IMR-90 (cell line): ENCODE measurements at regions not wholly inside any gene's neighbourhood (a gene's known extent, or its start where the extent isn't known, plus 50 kb on each side); places are given as distances from the start of the nearest gene placed in this dataset.

ENCODE experiments used
- ATAC-seq: fragments of 200-7000 bp; cut with Tn5 transposase; 2 replicates; pipeline ENCODE4 v1.9.1; 2020; ENCODE audit warnings: low read depth, mild to moderate bottlenecking, moderate library complexity
- BruUV-seq: library from RNA; stranded (reverse); fragments of 400-500 nt; replicated peaks from 2 replicates; lab custom pipeline; 2021; lab: Mats Ljungman, UMichigan
- CTCF ChIA-PET: fragments of 300-600 bp; formaldehyde crosslinking; extraction: SDS; loops from one replicate; lab custom pipeline; 2021; ENCODE audit warnings: antibody characterized with exemption; lab: Yijun Ruan, JAX
- POLR2A ChIA-PET: fragments of 300-600 bp; sonication (Branson Sonifier 250); formaldehyde crosslinking; loops from one replicate; lab custom pipeline; 2022; ENCODE audit warnings: antibody characterized with exemption; ENCODE audit not compliant: unreplicated experiment; lab: Charles Lee
- DNase-seq: peaks from one replicate; pipeline ENCODE4 v3.0.0; 2013
- H2AFZ ChIP-seq: replicated peaks from 2 replicates; pipeline ENCODE3; 2013; ENCODE audit warnings: low read length, mild to moderate bottlenecking; ENCODE audit not compliant: poor library complexity
- H2AK5ac ChIP-seq: 2 replicates; pipeline ENCODE4 v1.6.1; 2013; ENCODE audit warnings: low read depth, low read length, inconsistent platforms
- H2AK9ac ChIP-seq: replicated peaks from 2 replicates; pipeline ENCODE3; 2013; ENCODE audit warnings: mild to moderate bottlenecking, low read depth, low read length, moderate library complexity; ENCODE audit not compliant: poor library complexity
- H2BK120ac ChIP-seq: 2 replicates; pipeline ENCODE4 v1.6.1; 2013; ENCODE audit warnings: low read depth, low read length, inconsistent platforms
- H2BK15ac ChIP-seq: 3 replicates; pipeline ENCODE4 v1.6.1; 2013; ENCODE audit warnings: low read depth, low read length, inconsistent platforms
- H2BK20ac ChIP-seq: 2 replicates; pipeline ENCODE4 v1.6.1; 2013; ENCODE audit warnings: low read depth, mild to moderate bottlenecking, inconsistent platforms, low read length, moderate library complexity
- H2BK5ac ChIP-seq: 2 replicates; pipeline ENCODE4 v1.6.1; 2013; ENCODE audit warnings: mild to moderate bottlenecking, low read depth, low read length, inconsistent platforms; ENCODE audit not compliant: poor library complexity, severe bottlenecking
- H3K14ac ChIP-seq: replicated peaks from 2 replicates; pipeline ENCODE4 v1.6.1; 2013; ENCODE audit warnings: low read depth, low read length, inconsistent platforms
- H3K18ac ChIP-seq: 2 replicates; pipeline ENCODE4 v1.6.1; 2013; ENCODE audit warnings: low read depth, low read length, control low read depth
- H3K23ac ChIP-seq: 2 replicates; pipeline ENCODE4 v1.6.1; 2013; ENCODE audit warnings: low read depth, low read length, inconsistent platforms
- H3K27ac ChIP-seq: 2 replicates; pipeline ENCODE4 v1.5.1; 2013; ENCODE audit warnings: mild to moderate bottlenecking, control low read depth, low read length; ENCODE audit not compliant: insufficient read depth
- H3K27me3 ChIP-seq: 2 replicates; pipeline ENCODE4 v1.6.1; 2013; ENCODE audit warnings: low read length; ENCODE audit not compliant: control insufficient read depth, insufficient read depth
- H3K36me3 ChIP-seq: 2 replicates; pipeline ENCODE4 v1.6.1; 2013; ENCODE audit warnings: low read length, mixed read lengths; ENCODE audit not compliant: control insufficient read depth, insufficient read depth
- H3K4ac ChIP-seq: 2 replicates; pipeline ENCODE4 v1.6.1; 2013; ENCODE audit warnings: low read depth, low read length, inconsistent platforms
- H3K4me1 ChIP-seq: 2 replicates; pipeline ENCODE4 v1.6.1; 2013; ENCODE audit warnings: low read length, mixed read lengths; ENCODE audit not compliant: control insufficient read depth, insufficient read depth
- H3K4me2 ChIP-seq: 2 replicates; pipeline ENCODE4 v1.6.1; 2013; ENCODE audit warnings: low read depth, mild to moderate bottlenecking, control low read depth, low read length, moderate library complexity
- H3K4me3 ChIP-seq: 2 replicates; pipeline ENCODE4 v1.5.1; 2013; ENCODE audit warnings: low read depth, mild to moderate bottlenecking, control low read depth, low read length, moderate library complexity; ENCODE audit not compliant: insufficient read depth
- H3K56ac ChIP-seq: 2 replicates; pipeline ENCODE4 v1.6.1; 2013; ENCODE audit warnings: low read length, inconsistent platforms; ENCODE audit not compliant: insufficient read depth; ENCODE audit errors: extremely low read depth
- H3K79me1 ChIP-seq, 2 experiments: 2 replicates each; pipeline ENCODE4 v1.6.1; 2013; ENCODE audit warnings: low read length in 2 of 2, inconsistent platforms in 1 of 2, low read depth in 1 of 2
- H3K9ac ChIP-seq: 2 replicates; pipeline ENCODE4 v1.6.1; 2013; ENCODE audit warnings: low read depth, low read length, control low read depth
- H3K9me1 ChIP-seq: 2 replicates; pipeline ENCODE4 v1.6.1; 2013; ENCODE audit warnings: low read length, inconsistent platforms; ENCODE audit not compliant: insufficient read depth
- H3K9me3 ChIP-seq: 2 replicates; pipeline ENCODE4 v1.6.1; 2013; ENCODE audit warnings: low read length; ENCODE audit not compliant: control insufficient read depth, insufficient read depth
- H4K20me1 ChIP-seq: 2 replicates; pipeline ENCODE4 v1.6.1; 2013; ENCODE audit warnings: low read length, inconsistent platforms; ENCODE audit not compliant: insufficient read depth
- H4K5ac ChIP-seq: 2 replicates; pipeline ENCODE4 v1.6.1; 2013; ENCODE audit warnings: mild to moderate bottlenecking, low read depth, low read length, control low read depth
- H4K8ac ChIP-seq, 2 experiments: 2 replicates each; pipeline ENCODE4 v1.6.1; 2013; ENCODE audit warnings: low read depth in 2 of 2, low read length in 2 of 2, control low read depth in 1 of 2, inconsistent platforms in 1 of 2
- H4K91ac ChIP-seq: 2 replicates; pipeline ENCODE4 v1.6.1; 2013; ENCODE audit warnings: low read depth, low read length, inconsistent platforms; ENCODE audit not compliant: insufficient read depth
- BHLHE40 ChIP-seq: fragments of 150-350 bp; IDR thresholded peaks from 2 replicates; pipeline ENCODE4 v1.6.1; 2016; ENCODE audit warnings: mild to moderate bottlenecking, low read depth, low read length
- CEBPB ChIP-seq: IDR thresholded peaks from 2 replicates; pipeline ENCODE4 v1.6.1; 2012; ENCODE audit warnings: low read depth, low read length, improper control_type of control experiment
- CHD1 ChIP-seq: IDR thresholded peaks from 2 replicates; pipeline ENCODE4 v1.6.1; 2012; ENCODE audit warnings: low read depth, low read length, improper control_type of control experiment
- FOS ChIP-seq: fragments of 150-350 bp; IDR thresholded peaks from 2 replicates; pipeline ENCODE4 v1.6.1; 2016; ENCODE audit warnings: low read depth, low read length
- MAFK ChIP-seq: IDR thresholded peaks from 2 replicates; pipeline ENCODE4 v1.6.1; 2012; ENCODE audit warnings: low read depth, low read length, improper control_type of control experiment
- MAZ ChIP-seq: IDR thresholded peaks from 2 replicates; pipeline ENCODE4 v1.6.1; 2012; ENCODE audit warnings: low read depth, mild to moderate bottlenecking, low read length, improper control_type of control experiment, moderate library complexity, borderline replicate concordance
- MXI1 ChIP-seq: IDR thresholded peaks from 2 replicates; pipeline ENCODE4 v1.6.1; 2012; ENCODE audit warnings: low read depth, mild to moderate bottlenecking, low read length, moderate library complexity, borderline replicate concordance
- NFE2L2 ChIP-seq: fragments of 150-350 bp; IDR thresholded peaks from 2 replicates; pipeline ENCODE4 v1.6.1; 2016; ENCODE audit warnings: low read depth, mild to moderate bottlenecking, low read length
- POLR2A ChIP-seq: IDR thresholded peaks from 2 replicates; pipeline ENCODE4 v1.6.1; 2012; ENCODE audit warnings: mild to moderate bottlenecking, low read depth, low read length
- RAD21 ChIP-seq: IDR thresholded peaks from 2 replicates; pipeline ENCODE4 v1.6.1; 2012; ENCODE audit warnings: low read length, improper control_type of control experiment
- RCOR1 ChIP-seq: IDR thresholded peaks from 2 replicates; pipeline ENCODE4 v1.6.1; 2012; ENCODE audit warnings: mild to moderate bottlenecking, low read length, improper control_type of control experiment; ENCODE audit not compliant: insufficient replicate concordance
- RFX5 ChIP-seq: IDR thresholded peaks from 2 replicates; pipeline ENCODE4 v1.8.0; 2012; ENCODE audit warnings: low read depth, mild to moderate bottlenecking, low read length, moderate library complexity
- SMC3 ChIP-seq: fragments of 150-350 bp; IDR thresholded peaks from 2 replicates; pipeline ENCODE4 v1.6.1; 2016; ENCODE audit warnings: low read depth, mild to moderate bottlenecking, antibody characterized with exemption, low read length, moderate library complexity
- WGBS, 2 experiments: methylation state at CpG; one replicate each; pipeline versions ENCODE4 v1.1.5 to v1.1.7; 2013; ENCODE audit warnings: missing lambda C conversion rate in 2 of 2; ENCODE audit not compliant: insufficient read length in 1 of 2; ENCODE audit errors: extremely low coverage in 2 of 2; 5-methylcytosine and 5-hydroxymethylcytosine counted together
- dilution Hi-C: fragments of 300-500 bp; cut with HindIII; formaldehyde crosslinking; loops from one replicate; pipeline ENCODE4 v1.14.3; 2018; ENCODE audit warnings: low sequenced_read_pairs; ENCODE audit not compliant: unreplicated experiment
- in situ Hi-C: fragments of 300-500 bp; cut with MboI; formaldehyde crosslinking; loops from 3 replicates; pipeline ENCODE4 v1.14.3; 2019; ENCODE audit warnings: low sequenced_read_pairs, inconsistent platforms, mixed read lengths
- intact Hi-C: fragments of 100-400 bp; cut with micrococcal nuclease; formaldehyde crosslinking; loops from 2 replicates; pipeline ENCODE4 v1.10.0; 2022
- TF ChIP-seq, protein P1 (sequence below): fragments of 150-350 bp; IDR thresholded peaks from 2 replicates; pipeline ENCODE4 v1.6.1; 2016; ENCODE audit warnings: low read depth, mild to moderate bottlenecking, low read length, moderate library complexity, borderline replicate concordance
- TF ChIP-seq, protein P2 (sequence below): fragments of 150-350 bp; IDR thresholded peaks from 2 replicates; pipeline ENCODE4 v1.6.1; 2017; ENCODE audit warnings: mild to moderate bottlenecking, antibody characterized with exemption, low read length, low read depth
- TF ChIP-seq, protein P3 (sequence below): conservative IDR thresholded peaks from 2 replicates; pipeline ENCODE4 v1.5.1; 2012; ENCODE audit warnings: mild to moderate bottlenecking, low read depth, low read length, improper control_type of control experiment

DNA sequence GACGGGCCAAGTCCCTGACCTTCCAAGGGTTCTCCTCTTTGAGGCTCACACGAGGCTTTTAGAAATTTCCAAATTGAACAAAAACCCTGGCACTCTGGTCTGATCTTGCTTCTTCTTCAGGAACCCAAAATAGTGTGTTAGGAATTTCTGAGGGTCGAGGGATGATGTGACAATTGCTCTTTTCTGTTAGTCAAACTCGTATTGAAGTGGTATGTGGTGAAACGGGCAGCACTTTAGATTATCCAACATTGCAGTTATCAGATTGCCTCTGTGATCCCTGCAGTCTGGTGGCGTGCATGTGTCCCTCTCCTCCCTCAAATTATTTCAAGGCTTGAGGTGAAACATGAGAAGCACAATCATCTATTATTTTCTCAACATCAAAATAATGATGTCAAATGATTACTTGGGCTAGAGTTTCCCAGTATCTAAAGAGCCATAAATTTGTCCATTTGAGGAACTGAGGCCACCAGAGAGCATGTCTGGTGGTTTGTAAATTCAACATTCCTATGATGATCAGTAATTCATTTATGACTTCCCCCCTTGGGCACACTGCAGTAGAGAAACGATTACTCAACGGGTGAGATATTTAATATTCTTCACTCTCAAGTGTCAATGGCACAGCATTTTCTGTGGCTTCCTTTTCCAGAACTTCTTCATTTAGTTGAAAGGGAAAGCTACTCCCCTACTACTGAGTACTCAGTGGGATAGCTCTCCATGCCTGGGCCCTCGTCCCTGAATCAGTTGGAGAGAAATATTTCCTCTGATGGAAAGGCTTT is 308.6 kb upstream of the MAP3K7 start:
- H3K18ac ChIP-seq, result no peak overlapping the region
- no peak for ATAC-seq
- POLR2A ChIA-PET, result no interaction called here
- no peak overlapping the region for H2AK9ac ChIP-seq
- H2BK120ac ChIP-seq, result no peak overlapping the region
- no peak overlapping the region for H3K56ac ChIP-seq
- no peak overlapping the region for H3K27ac ChIP-seq
- TF ChIP-seq, protein P1, sequence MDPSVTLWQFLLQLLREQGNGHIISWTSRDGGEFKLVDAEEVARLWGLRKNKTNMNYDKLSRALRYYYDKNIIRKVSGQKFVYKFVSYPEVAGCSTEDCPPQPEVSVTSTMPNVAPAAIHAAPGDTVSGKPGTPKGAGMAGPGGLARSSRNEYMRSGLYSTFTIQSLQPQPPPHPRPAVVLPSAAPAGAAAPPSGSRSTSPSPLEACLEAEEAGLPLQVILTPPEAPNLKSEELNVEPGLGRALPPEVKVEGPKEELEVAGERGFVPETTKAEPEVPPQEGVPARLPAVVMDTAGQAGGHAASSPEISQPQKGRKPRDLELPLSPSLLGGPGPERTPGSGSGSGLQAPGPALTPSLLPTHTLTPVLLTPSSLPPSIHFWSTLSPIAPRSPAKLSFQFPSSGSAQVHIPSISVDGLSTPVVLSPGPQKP, result no peak
- TF ChIP-seq POLR2A (no peak), BHLHE40 (no peak), CEBPB (no peak), RFX5 (no peak), FOS (no peak), CHD1 (no peak), RAD21 (no peak), NFE2L2 (no peak), MAZ (no peak), MAFK (no peak), SMC3 (no peak), MXI1 (no peak), RCOR1 (no peak)
- TF ChIP-seq, protein P2, sequence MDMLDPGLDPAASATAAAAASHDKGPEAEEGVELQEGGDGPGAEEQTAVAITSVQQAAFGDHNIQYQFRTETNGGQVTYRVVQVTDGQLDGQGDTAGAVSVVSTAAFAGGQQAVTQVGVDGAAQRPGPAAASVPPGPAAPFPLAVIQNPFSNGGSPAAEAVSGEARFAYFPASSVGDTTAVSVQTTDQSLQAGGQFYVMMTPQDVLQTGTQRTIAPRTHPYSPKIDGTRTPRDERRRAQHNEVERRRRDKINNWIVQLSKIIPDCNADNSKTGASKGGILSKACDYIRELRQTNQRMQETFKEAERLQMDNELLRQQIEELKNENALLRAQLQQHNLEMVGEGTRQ, result no peak
- TF ChIP-seq, protein P3, sequence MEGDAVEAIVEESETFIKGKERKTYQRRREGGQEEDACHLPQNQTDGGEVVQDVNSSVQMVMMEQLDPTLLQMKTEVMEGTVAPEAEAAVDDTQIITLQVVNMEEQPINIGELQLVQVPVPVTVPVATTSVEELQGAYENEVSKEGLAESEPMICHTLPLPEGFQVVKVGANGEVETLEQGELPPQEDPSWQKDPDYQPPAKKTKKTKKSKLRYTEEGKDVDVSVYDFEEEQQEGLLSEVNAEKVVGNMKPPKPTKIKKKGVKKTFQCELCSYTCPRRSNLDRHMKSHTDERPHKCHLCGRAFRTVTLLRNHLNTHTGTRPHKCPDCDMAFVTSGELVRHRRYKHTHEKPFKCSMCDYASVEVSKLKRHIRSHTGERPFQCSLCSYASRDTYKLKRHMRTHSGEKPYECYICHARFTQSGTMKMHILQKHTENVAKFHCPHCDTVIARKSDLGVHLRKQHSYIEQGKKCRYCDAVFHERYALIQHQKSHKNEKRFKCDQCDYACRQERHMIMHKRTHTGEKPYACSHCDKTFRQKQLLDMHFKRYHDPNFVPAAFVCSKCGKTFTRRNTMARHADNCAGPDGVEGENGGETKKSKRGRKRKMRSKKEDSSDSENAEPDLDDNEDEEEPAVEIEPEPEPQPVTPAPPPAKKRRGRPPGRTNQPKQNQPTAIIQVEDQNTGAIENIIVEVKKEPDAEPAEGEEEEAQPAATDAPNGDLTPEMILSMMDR, result no peak
- no peaks in the 10 kb centered on the region for H3K36me3 ChIP-seq
- H4K20me1 ChIP-seq, result no peaks in the 10 kb centered on the region
- WGBS, 2 experiments, result no CpG with 5 or more reads among the region's 9 CpGs
- no peak overlapping the region for H4K8ac ChIP-seq
- H3K23ac ChIP-seq, result no peak overlapping the region
- no peaks in the 10 kb centered on the region for H3K9me1 ChIP-seq
- H3K4me2 ChIP-seq, result no peak overlapping the region
- no peaks in the 10 kb centered on the region for H3K27me3 ChIP-seq
- DNase-seq, result no peak
- H3K14ac ChIP-seq, result no peak overlapping the region
- H2BK15ac ChIP-seq, result no peak overlapping the region
- no peak overlapping the region for H3K4ac ChIP-seq
- no peak overlapping the region for H3K9ac ChIP-seq
- no TSS peak for BruUV-seq
- H4K5ac ChIP-seq, result no peak overlapping the region
- CTCF ChIA-PET, result interaction anchor here (0.7 kb wide), 1 partner anchor 12 kb away, joined by 3 read pairs; no protein-coding TSS in a partner anchor
- no peak overlapping the region for H4K91ac ChIP-seq
- no peak overlapping the region for H3K4me3 ChIP-seq
- intact Hi-C loops (no loop called here), in situ Hi-C loops (no loop called here), dilution Hi-C loops (no loop called here)
- no peak overlapping the region for H2BK20ac ChIP-seq
- no peak overlapping the region for H2AFZ ChIP-seq
- no peaks in the 10 kb centered on the region for H3K4me1 ChIP-seq
- no peaks in the 10 kb centered on the region for H3K79me1 ChIP-seq
- no peak overlapping the region for H2AK5ac ChIP-seq
- H3K9me3 ChIP-seq, result no peaks in the 10 kb centered on the region
- no peak overlapping the region for H2BK5ac ChIP-seq
